Cardiac muscle cell (in vitro differentiated cells and primary cell): ENCODE measurements at regions not wholly inside any gene's neighbourhood (a gene's known extent, or its start where the extent isn't known, plus 50 kb on each side); places are given as distances from the start of the nearest gene placed in this dataset.

ENCODE experiments used
- DNase-seq, 2 donors: peaks; one replicate each; pipeline versions ENCODE4 v3.0.0 to v3.0.0-alpha.2; 2010 to 2017; ENCODE audit warnings: low read depth in 1 of 2, low spot score in 1 of 2
- H3K27ac ChIP-seq: fragments of 200-600 bp; sonication (generic); 2 replicates; pipeline ENCODE4 v1.5.1; 2016
- H3K27me3 ChIP-seq: fragments of 200-600 bp; sonication (generic); 2 replicates; pipeline ENCODE4 v1.6.0; 2016; ENCODE audit warnings: control low read depth
- H3K36me3 ChIP-seq: fragments of 200-600 bp; sonication (generic); 2 replicates; pipeline ENCODE4 v1.5.1; 2016; ENCODE audit warnings: control low read depth
- H3K4me1 ChIP-seq: fragments of 200-600 bp; sonication (generic); 2 replicates; pipeline ENCODE4 v1.8.1; 2017; ENCODE audit warnings: low read depth, mild to moderate bottlenecking, mixed run types
- H3K4me3 ChIP-seq: fragments of 200-600 bp; sonication (generic); 2 replicates; pipeline ENCODE4 v1.5.1; 2016; ENCODE audit warnings: mild to moderate bottlenecking
- H3K9me3 ChIP-seq: fragments of 200-600 bp; sonication (generic); 2 replicates; pipeline ENCODE4 v1.5.1; 2017; ENCODE audit warnings: low read depth, mild to moderate bottlenecking, control low read depth
- CTCF ChIP-seq: IDR thresholded peaks from 2 replicates; pipeline ENCODE4 v1.5.1; 2012; ENCODE audit warnings: low read depth, mild to moderate bottlenecking, low read length

- no peaks in the 10 kb centered on the region for H3K36me3 ChIP-seq
- no peaks in the 10 kb centered on the region for H3K27me3 ChIP-seq
- no peak for DNase-seq
- no peak overlapping the region for H3K27ac ChIP-seq
- H3K9me3 ChIP-seq: no peaks in the 10 kb centered on the region
- H3K4me1 ChIP-seq: no peaks in the 10 kb centered on the region
- H3K4me3 ChIP-seq: no peak overlapping the region
- TF ChIP-seq CTCF: no peak
Observed at GRCh38 chr6:12481850-12482249, 191.7 kb downstream of the EDN1 start.

GRCh38 chr6:12482386-12483375 is 192.5 kb downstream of the EDN1 start:
- no peak for DNase-seq
- H3K9me3 ChIP-seq: no peaks in the 10 kb centered on the region
- no peak overlapping the region for H3K4me3 ChIP-seq
- H3K4me1 ChIP-seq: no peaks in the 10 kb centered on the region
- no peaks in the 10 kb centered on the region for H3K36me3 ChIP-seq
- peak; percentile 26 for TF ChIP-seq CTCF
- no peak overlapping the region for H3K27ac ChIP-seq
- H3K27me3 ChIP-seq: no peaks in the 10 kb centered on the region

- DNase-seq: peak in 1 of 2 donors; percentile 62
- TF ChIP-seq CTCF: no peak
- Histone ChIP-seq H3K36me3 (no peaks in the 10 kb centered on the region), H3K27ac (no peak overlapping the region), H3K4me1 (no peaks in the 10 kb centered on the region), H3K27me3 (no peaks in the 10 kb centered on the region), H3K4me3 (no peak overlapping the region), H3K9me3 (no peaks in the 10 kb centered on the region)
Observed at GRCh38 chr6:12483712-12484111, 193.6 kb downstream of the EDN1 start.

- no peak for DNase-seq
- no peaks in the 10 kb centered on the region for H3K9me3 ChIP-seq
- H3K4me3 ChIP-seq: no peak overlapping the region
- H3K36me3 ChIP-seq: no peaks in the 10 kb centered on the region
- H3K4me1 ChIP-seq: no peaks in the 10 kb centered on the region
- TF ChIP-seq CTCF: no peak
- H3K27me3 ChIP-seq: no peaks in the 10 kb centered on the region
- no peak overlapping the region for H3K27ac ChIP-seq
Observed at GRCh38 chr6:12484519-12484918, 194.4 kb downstream of the EDN1 start.

- H3K4me3 ChIP-seq: no peak overlapping the region
- no peak for DNase-seq
- no peaks in the 10 kb centered on the region for H3K27me3 ChIP-seq
- H3K9me3 ChIP-seq: no peaks in the 10 kb centered on the region
- H3K27ac ChIP-seq: no peak overlapping the region
- no peak for TF ChIP-seq CTCF
- no peaks in the 10 kb centered on the region for H3K4me1 ChIP-seq
- H3K36me3 ChIP-seq: no peaks in the 10 kb centered on the region
Observed at GRCh38 chr6:12485226-12485764, 195.1 kb downstream of the EDN1 start.
